ENCODE measurements at regions not wholly inside any gene's neighbourhood (a gene's known extent, or its start where the extent isn't known, plus 50 kb on each side); places are given as distances from the start of the nearest gene placed in this dataset.

GRCh38 chr9:136597141-136597885 lies 51.5 kb upstream of the NOTCH1 start:
- DNase-seq (ENCODE audit: low read depth): no peak

GRCh38 chr9:136596630-136597031 lies 50.8 kb upstream of the NOTCH1 start:
- peak; percentile 15 for DNase-seq (ENCODE audit: low read depth)

- DNase-seq (ENCODE audit: low read depth): no peak
Observed at GRCh38 chr9:136596217-136596616, 50.4 kb upstream of the NOTCH1 start.

- no peak for DNase-seq (ENCODE audit: low read depth)
Observed at GRCh38 chr9:136595245-136596153, 49.7 kb upstream of the NOTCH1 start.
